Fibroblast of the aortic adventitia (primary cell): ENCODE measurements at regions not wholly inside any gene's neighbourhood (a gene's known extent, or its start where the extent isn't known, plus 50 kb on each side); places are given as distances from the start of the nearest gene placed in this dataset.

Experiments
- DNase-seq: peaks from one replicate; pipeline ENCODE4 v3.0.0-alpha.2; 2010; ENCODE audit warnings: low read depth
- H3K4me3 ChIP-seq: 2 replicates; pipeline ENCODE4 v1.5.1; 2011; ENCODE audit warnings: low read depth, mild to moderate bottlenecking, control low read depth, low read length, moderate library complexity
- TF ChIP-seq, protein P1 (sequence below): IDR thresholded peaks from 2 replicates; pipeline ENCODE4 v1.5.1; 2011; ENCODE audit warnings: mild to moderate bottlenecking, low read length, control low read depth, inconsistent platforms; ENCODE audit not compliant: insufficient read depth

DNA sequence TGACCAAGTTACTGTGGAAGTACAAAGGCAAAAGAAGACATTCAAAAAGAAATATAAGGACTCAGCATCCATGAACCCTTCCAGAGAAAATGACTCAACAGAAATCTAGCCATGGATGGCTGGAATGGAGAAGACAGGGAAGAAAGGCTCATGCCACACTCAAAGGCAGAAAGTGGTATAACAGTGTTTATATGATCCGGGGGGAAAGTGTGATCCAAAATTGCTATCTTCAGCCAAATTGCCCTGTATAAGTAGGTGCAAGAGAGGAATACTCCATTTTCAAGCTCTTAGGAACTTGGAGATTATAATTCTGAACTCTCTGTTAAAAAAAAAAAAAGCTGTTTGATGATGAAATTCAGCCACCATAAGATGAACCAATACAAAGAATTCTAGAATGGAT is 81.8 kb upstream of the TENM4 start:
- no peak for DNase-seq
- TF ChIP-seq, protein P1, sequence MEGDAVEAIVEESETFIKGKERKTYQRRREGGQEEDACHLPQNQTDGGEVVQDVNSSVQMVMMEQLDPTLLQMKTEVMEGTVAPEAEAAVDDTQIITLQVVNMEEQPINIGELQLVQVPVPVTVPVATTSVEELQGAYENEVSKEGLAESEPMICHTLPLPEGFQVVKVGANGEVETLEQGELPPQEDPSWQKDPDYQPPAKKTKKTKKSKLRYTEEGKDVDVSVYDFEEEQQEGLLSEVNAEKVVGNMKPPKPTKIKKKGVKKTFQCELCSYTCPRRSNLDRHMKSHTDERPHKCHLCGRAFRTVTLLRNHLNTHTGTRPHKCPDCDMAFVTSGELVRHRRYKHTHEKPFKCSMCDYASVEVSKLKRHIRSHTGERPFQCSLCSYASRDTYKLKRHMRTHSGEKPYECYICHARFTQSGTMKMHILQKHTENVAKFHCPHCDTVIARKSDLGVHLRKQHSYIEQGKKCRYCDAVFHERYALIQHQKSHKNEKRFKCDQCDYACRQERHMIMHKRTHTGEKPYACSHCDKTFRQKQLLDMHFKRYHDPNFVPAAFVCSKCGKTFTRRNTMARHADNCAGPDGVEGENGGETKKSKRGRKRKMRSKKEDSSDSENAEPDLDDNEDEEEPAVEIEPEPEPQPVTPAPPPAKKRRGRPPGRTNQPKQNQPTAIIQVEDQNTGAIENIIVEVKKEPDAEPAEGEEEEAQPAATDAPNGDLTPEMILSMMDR: no peak

GRCh38 chr11:79520086-79520485 is 79.3 kb upstream of the TENM4 start:
- TF ChIP-seq, protein P1: no peak
- H3K4me3 ChIP-seq: no peak overlapping the region
- DNase-seq: no peak

More for the DNA sequence above, 81.8 kb upstream of the TENM4 start:
- H3K4me3 ChIP-seq: no peak overlapping the region

- DNase-seq: no peak
- TF ChIP-seq, protein P1: no peak
- no peak overlapping the region for H3K4me3 ChIP-seq
Measured at GRCh38 chr11:79515781-79516180, 75.0 kb upstream of the TENM4 start.

GRCh38 chr11:79514695-79515094 is 73.9 kb upstream of the TENM4 start:
- DNase-seq: no peak
- TF ChIP-seq, protein P1: no peak
- no peak overlapping the region for H3K4me3 ChIP-seq

DNA sequence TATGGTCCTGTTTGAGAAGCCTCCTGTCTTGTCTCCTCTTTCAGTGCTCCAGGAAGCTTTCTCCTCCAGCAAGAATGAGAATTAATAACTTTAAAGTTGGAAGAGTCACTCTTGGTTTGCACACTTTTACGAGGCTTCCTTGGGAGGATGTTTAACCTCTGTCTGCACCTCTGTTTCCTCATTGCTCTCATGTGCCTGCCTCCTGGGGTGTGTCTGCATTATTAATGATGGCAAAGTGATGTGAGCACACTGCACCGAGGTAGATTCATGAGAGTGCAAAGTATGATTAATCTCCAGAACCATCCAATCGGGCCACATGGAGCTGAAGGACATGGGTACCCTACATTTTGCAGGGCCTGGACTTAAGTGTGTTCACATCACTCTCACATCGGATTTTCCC is 73.5 kb upstream of the TENM4 start:
- TF ChIP-seq, protein P1: no peak
- no peak for DNase-seq
- no peak overlapping the region for H3K4me3 ChIP-seq

DNA sequence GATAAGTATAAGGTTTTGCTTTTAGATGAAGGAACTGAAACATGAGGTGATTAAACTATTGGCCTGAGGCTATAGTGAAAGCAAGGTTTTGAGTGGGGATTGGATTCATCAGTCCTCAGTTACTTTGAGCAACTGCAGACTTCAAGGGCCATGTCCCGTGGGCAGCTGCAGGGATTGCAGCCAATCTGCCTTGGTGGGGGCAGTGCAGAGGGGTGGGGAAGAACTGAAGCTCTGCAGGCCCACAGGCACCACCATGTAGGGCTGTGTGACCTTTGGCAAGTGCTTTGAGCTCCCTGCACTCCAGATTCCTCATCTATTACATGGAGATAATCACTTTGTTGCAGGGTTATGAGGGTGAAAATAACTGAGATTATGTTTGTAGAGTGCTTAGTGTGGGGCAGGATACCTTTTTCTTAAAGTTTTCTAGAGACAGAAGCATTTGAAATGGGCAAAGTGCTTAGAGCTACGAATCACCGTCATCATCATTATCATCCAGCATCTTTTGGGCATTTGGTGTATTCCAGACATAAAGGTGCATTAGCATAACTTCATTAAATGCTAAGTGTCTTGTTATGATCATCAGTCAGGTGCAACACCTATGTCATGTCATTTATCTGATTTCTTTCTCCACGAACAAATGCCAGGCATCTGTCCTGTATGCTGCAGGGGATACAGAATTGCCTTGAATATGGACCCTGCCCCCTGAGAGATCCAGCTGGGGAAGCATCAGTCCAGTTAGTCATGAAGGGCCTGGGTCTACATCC is 72.1 kb upstream of the TENM4 start:
- TF ChIP-seq, protein P1: no peak
- H3K4me3 ChIP-seq: no peak overlapping the region
- no peak for DNase-seq

- TF ChIP-seq, protein P1: no peak
- no peak for DNase-seq
Measured at GRCh38 chr11:79510960-79511359, 70.1 kb upstream of the TENM4 start.

More at GRCh38 chr11:79510960-79511359, 70.1 kb upstream of the TENM4 start:
- H3K4me3 ChIP-seq: no peak overlapping the region
